Neural progenitor cell (in vitro differentiated cells): ENCODE measurements at regions not wholly inside any gene's neighbourhood (a gene's known extent, or its start where the extent isn't known, plus 50 kb on each side); places are given as distances from the start of the nearest gene placed in this dataset.

ENCODE experiments used
- DNase-seq: peaks from one replicate; pipeline ENCODE4 v3.0.0-alpha.2; 2016; ENCODE audit warnings: low spot score
- H2AFZ ChIP-seq: fragments of 200-600 bp; sonication (generic); replicated peaks from 2 replicates; pipeline ENCODE4 v1.6.1; 2016; ENCODE audit warnings: antibody characterized with exemption
- H3F3A ChIP-seq: fragments of 200-600 bp; sonication (generic); 2 replicates; pipeline ENCODE4 v1.6.1; 2016; ENCODE audit warnings: antibody characterized with exemption, low read depth
- H3K27ac ChIP-seq: fragments of 200-600 bp; sonication (generic); 2 replicates; pipeline ENCODE4 v1.5.1; 2016; ENCODE audit warnings: mild to moderate bottlenecking
- H3K27me3 ChIP-seq: fragments of 200-600 bp; sonication (generic); 2 replicates; pipeline ENCODE4 v1.6.1; 2016; ENCODE audit warnings: mild to moderate bottlenecking, moderate library complexity
- H3K36me3 ChIP-seq: fragments of 200-600 bp; sonication (generic); 2 replicates; pipeline ENCODE4 v1.5.1; 2016
- H3K4me1 ChIP-seq: fragments of 200-600 bp; sonication (generic); 2 replicates; pipeline ENCODE4 v1.6.1; 2016; ENCODE audit warnings: mixed run types
- H3K4me2 ChIP-seq: fragments of 200-600 bp; sonication (generic); 2 replicates; pipeline ENCODE4 v1.6.1; 2016
- H3K4me3 ChIP-seq: fragments of 200-600 bp; sonication (generic); 2 replicates; pipeline ENCODE4 v1.5.1; 2016
- H3K79me2 ChIP-seq: fragments of 200-600 bp; sonication (generic); 2 replicates; pipeline ENCODE4 v1.6.1; 2016; ENCODE audit warnings: low read depth
- H3K9ac ChIP-seq: fragments of 200-600 bp; sonication (generic); 2 replicates; pipeline ENCODE4 v1.6.1; 2016
- H3K9me3 ChIP-seq: fragments of 200-600 bp; sonication (generic); 2 replicates; pipeline ENCODE4 v1.5.1; 2016; ENCODE audit warnings: low read depth
- H4K20me1 ChIP-seq: fragments of 200-600 bp; sonication (generic); 2 replicates; pipeline ENCODE4 v1.6.1; 2016; ENCODE audit warnings: low read depth
- H3K27ac Mint-ChIP-seq: 3 replicates; pipeline ENCODE4 v1.8.0; 2021; ENCODE audit warnings: mixed read lengths
- H3K27me3 Mint-ChIP-seq: 2 replicates; pipeline ENCODE4 v1.8.0; 2022; ENCODE audit warnings: low read depth, mild to moderate bottlenecking, inconsistent platforms, moderate library complexity, mixed read lengths; ENCODE audit not compliant: insufficient read depth
- H3K36me3 Mint-ChIP-seq: 3 replicates; pipeline ENCODE4 v1.8.0; 2021; ENCODE audit warnings: mixed read lengths
- H3K4me1 Mint-ChIP-seq: 3 replicates; pipeline ENCODE4 v1.8.0; 2021; ENCODE audit warnings: mixed read lengths
- H3K4me3 Mint-ChIP-seq: 3 replicates; pipeline ENCODE4 v1.8.0; 2021; ENCODE audit warnings: mild to moderate bottlenecking, moderate library complexity, mixed read lengths
- H3K9me3 Mint-ChIP-seq: 3 replicates; pipeline ENCODE4 v1.8.0; 2020; ENCODE audit warnings: mixed read lengths
- CTCF ChIP-seq: fragments of 200-600 bp; sonication (generic); IDR thresholded peaks from 2 replicates; pipeline ENCODE4 v1.5.1; 2017; ENCODE audit warnings: antibody characterized with exemption, mild to moderate bottlenecking
- EZH2 ChIP-seq: fragments of 200-600 bp; sonication (generic); IDR thresholded peaks from 2 replicates; pipeline ENCODE4 v1.6.1; 2017; ENCODE audit warnings: antibody characterized with exemption, mild to moderate bottlenecking, moderate library complexity
- EZH2phosphoT487 ChIP-seq: fragments of 200-600 bp; sonication (generic); IDR thresholded peaks from 2 replicates; pipeline ENCODE4 v1.6.1; 2017; ENCODE audit warnings: antibody characterized with exemption

- Mint-ChIP-seq H3K27ac (no peak overlapping the region), H3K9me3 (peaks cover 11% of the 10 kb centered on the region), H3K4me3 (no peak overlapping the region), H3K36me3 (no peaks in the 10 kb centered on the region), H3K27me3 (no peaks in the 10 kb centered on the region), H3K4me1 (peaks cover 2% of the 10 kb centered on the region)
- DNase-seq: no peak
- Histone ChIP-seq H3F3A (no peaks in the 10 kb centered on the region), H3K27ac (no peak overlapping the region), H3K9me3 (no peaks in the 10 kb centered on the region), H3K9ac (no peak overlapping the region), H3K4me3 (no peak overlapping the region), H4K20me1 (no peaks in the 10 kb centered on the region), H3K4me2 (no peak overlapping the region), H3K36me3 (no peaks in the 10 kb centered on the region), H3K4me1 (no peaks in the 10 kb centered on the region), H3K79me2 (no peaks in the 10 kb centered on the region), H2AFZ (peak overlapping the region; percentile 11), H3K27me3 (no peaks in the 10 kb centered on the region)
- no peak for TF ChIP-seq EZH2
- no peak for TF ChIP-seq EZH2phosphoT487
- TF ChIP-seq CTCF: no peak
Measured at GRCh38 chrX:13110433-13111324, 66.3 kb upstream of the FAM9C start.

- H3K4me3 Mint-ChIP-seq: no peak overlapping the region
- H3K27ac Mint-ChIP-seq: no peak overlapping the region
- H3K9me3 ChIP-seq: no peaks in the 10 kb centered on the region
- DNase-seq: no peak
- H3K36me3 ChIP-seq: no peaks in the 10 kb centered on the region
- H3K27me3 Mint-ChIP-seq: peaks cover 2% of the 10 kb centered on the region
- no peak overlapping the region for H3K4me3 ChIP-seq
- H3K4me1 ChIP-seq: no peaks in the 10 kb centered on the region
- H4K20me1 ChIP-seq: no peaks in the 10 kb centered on the region
- no peak overlapping the region for H3K9ac ChIP-seq
- peak overlapping the region; percentile 11 for H2AFZ ChIP-seq
- no peak overlapping the region for H3K27ac ChIP-seq
- peaks cover 2% of the 10 kb centered on the region for H3K4me1 Mint-ChIP-seq
- no peaks in the 10 kb centered on the region for H3K79me2 ChIP-seq
- TF ChIP-seq EZH2phosphoT487: no peak
- no peaks in the 10 kb centered on the region for H3K36me3 Mint-ChIP-seq
- H3K27me3 ChIP-seq: no peaks in the 10 kb centered on the region
- H3F3A ChIP-seq: no peaks in the 10 kb centered on the region
- H3K9me3 Mint-ChIP-seq: peaks cover 8% of the 10 kb centered on the region
- no peak overlapping the region for H3K4me2 ChIP-seq
Measured at GRCh38 chrX:13109817-13110216, 65.4 kb upstream of the FAM9C start.

- Mint-ChIP-seq H3K9me3 (peaks cover 12% of the 10 kb centered on the region), H3K27me3 (peaks cover 2% of the 10 kb centered on the region), H3K4me1 (peaks cover 8% of the 10 kb centered on the region), H3K27ac (no peak overlapping the region), H3K4me3 (no peak overlapping the region), H3K36me3 (no peaks in the 10 kb centered on the region)
- Histone ChIP-seq H3K27me3 (no peaks in the 10 kb centered on the region), H3K4me2 (no peak overlapping the region), H3K4me3 (no peak overlapping the region), H3K9ac (no peak overlapping the region), H3K4me1 (peaks cover 5% of the 10 kb centered on the region), H3K36me3 (no peaks in the 10 kb centered on the region), H2AFZ (no peak overlapping the region), H3K79me2 (no peaks in the 10 kb centered on the region), H4K20me1 (no peaks in the 10 kb centered on the region), H3K9me3 (no peaks in the 10 kb centered on the region), H3F3A (no peaks in the 10 kb centered on the region), H3K27ac (no peak overlapping the region)
- no peak for TF ChIP-seq EZH2
- no peak for TF ChIP-seq EZH2phosphoT487
- TF ChIP-seq CTCF: no peak
- DNase-seq: no peak
Measured at GRCh38 chrX:13103914-13104274, 59.5 kb upstream of the FAM9C start.
